Esophagus squamous epithelium (tissue), 4 donors: ENCODE measurements at regions not wholly inside any gene's neighbourhood (a gene's known extent, or its start where the extent isn't known, plus 50 kb on each side); places are given as distances from the start of the nearest gene placed in this dataset.

ENCODE experiments used
- POLR2A ChIP-seq, 4 donors: fragments of 450-650 bp; IDR thresholded peaks; one replicate each; pipeline ENCODE4 v1.6.1; 2017; ENCODE audit warnings: antibody characterized with exemption in 4 of 4, mild to moderate bottlenecking in 4 of 4, moderate library complexity in 3 of 4
- TF ChIP-seq, protein P1 (sequence below), 6 experiments: fragments of 450-650 bp in 4 of 6; fragments of 200-600 bp in 2 of 6; sonication (generic) in 2 of 6; IDR thresholded peaks; one replicate each; pipeline ENCODE4 v1.5.1; 2016 to 2019; ENCODE audit warnings: antibody characterized with exemption in 6 of 6, mild to moderate bottlenecking in 4 of 6, moderate library complexity in 4 of 6

DNA sequence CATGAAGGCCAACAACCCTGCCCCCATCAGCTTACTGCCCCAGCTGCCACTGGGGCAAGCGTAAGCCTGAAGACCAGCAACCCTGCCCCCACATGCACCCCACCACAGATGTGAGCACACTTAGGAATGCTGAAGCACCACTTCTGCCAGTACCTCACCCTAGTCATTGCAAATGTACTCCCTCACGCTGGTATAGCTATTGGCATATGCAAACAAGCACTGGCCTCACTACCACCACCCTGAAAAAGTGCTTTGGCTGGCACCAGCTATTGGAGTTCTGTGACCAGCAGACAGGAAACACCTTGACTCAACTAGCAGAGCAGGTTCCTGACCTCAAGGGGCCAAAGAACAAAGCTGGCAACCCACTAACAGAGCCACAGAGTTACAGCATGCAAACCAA lies 534.4 kb upstream of the POU3F4 start:
- TF ChIP-seq, protein P1, sequence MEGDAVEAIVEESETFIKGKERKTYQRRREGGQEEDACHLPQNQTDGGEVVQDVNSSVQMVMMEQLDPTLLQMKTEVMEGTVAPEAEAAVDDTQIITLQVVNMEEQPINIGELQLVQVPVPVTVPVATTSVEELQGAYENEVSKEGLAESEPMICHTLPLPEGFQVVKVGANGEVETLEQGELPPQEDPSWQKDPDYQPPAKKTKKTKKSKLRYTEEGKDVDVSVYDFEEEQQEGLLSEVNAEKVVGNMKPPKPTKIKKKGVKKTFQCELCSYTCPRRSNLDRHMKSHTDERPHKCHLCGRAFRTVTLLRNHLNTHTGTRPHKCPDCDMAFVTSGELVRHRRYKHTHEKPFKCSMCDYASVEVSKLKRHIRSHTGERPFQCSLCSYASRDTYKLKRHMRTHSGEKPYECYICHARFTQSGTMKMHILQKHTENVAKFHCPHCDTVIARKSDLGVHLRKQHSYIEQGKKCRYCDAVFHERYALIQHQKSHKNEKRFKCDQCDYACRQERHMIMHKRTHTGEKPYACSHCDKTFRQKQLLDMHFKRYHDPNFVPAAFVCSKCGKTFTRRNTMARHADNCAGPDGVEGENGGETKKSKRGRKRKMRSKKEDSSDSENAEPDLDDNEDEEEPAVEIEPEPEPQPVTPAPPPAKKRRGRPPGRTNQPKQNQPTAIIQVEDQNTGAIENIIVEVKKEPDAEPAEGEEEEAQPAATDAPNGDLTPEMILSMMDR (IDR thresholded peaks at IDR 0.05): no peak
- no peak for TF ChIP-seq POLR2A (IDR thresholded peaks at IDR 0.05)
